ENCODE measurements at regions not wholly inside any gene's neighbourhood (a gene's known extent, or its start where the extent isn't known, plus 50 kb on each side); places are given as distances from the start of the nearest gene placed in this dataset.

DNA sequence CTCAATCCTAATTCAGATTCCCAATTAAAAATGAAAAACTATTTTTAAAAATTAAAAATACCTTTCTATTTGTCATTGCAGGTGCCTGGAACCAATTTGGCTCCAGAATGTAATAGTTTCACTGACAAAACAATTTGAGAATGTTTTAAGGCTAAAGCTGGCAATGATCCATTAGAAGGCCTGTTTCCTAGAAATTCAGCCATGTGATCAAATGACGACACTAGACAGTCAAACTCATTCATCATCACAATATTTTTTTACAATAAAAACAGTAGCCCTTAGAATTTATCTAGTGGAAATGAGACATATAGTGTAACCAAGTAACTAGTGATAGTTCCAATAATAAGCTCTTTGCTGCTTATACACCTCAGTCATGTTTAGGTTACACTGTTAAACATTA is 75.4 kb upstream of the MAP3K1 start:
- in situ Hi-C loops (cut with MboI; ENCODE audit: low sequenced_read_pairs, unreplicated experiment), result no loop called here
- no peak for DNase-seq (ENCODE audit: low spot score)
- TF ChIP-seq, protein P1, sequence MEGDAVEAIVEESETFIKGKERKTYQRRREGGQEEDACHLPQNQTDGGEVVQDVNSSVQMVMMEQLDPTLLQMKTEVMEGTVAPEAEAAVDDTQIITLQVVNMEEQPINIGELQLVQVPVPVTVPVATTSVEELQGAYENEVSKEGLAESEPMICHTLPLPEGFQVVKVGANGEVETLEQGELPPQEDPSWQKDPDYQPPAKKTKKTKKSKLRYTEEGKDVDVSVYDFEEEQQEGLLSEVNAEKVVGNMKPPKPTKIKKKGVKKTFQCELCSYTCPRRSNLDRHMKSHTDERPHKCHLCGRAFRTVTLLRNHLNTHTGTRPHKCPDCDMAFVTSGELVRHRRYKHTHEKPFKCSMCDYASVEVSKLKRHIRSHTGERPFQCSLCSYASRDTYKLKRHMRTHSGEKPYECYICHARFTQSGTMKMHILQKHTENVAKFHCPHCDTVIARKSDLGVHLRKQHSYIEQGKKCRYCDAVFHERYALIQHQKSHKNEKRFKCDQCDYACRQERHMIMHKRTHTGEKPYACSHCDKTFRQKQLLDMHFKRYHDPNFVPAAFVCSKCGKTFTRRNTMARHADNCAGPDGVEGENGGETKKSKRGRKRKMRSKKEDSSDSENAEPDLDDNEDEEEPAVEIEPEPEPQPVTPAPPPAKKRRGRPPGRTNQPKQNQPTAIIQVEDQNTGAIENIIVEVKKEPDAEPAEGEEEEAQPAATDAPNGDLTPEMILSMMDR (IDR thresholded peaks at IDR 0.05; ENCODE audit: borderline replicate concordance, control extremely low read depth, extremely low read depth, insufficient read depth, missing control alignments), result no peak

GRCh38 chr5:56737951-56738606 is 77.3 kb upstream of the MAP3K1 start:
- in situ Hi-C loops (cut with MboI; ENCODE audit: low sequenced_read_pairs, unreplicated experiment), result no loop called here
- no peak for DNase-seq (ENCODE audit: low spot score)

GRCh38 chr5:56737002-56737621 is 78.2 kb upstream of the MAP3K1 start:
- in situ Hi-C loops (cut with MboI; ENCODE audit: low sequenced_read_pairs, unreplicated experiment), result no loop called here
- DNase-seq (ENCODE audit: low spot score), result no peak
- TF ChIP-seq, protein P1 (IDR thresholded peaks at IDR 0.05; ENCODE audit: borderline replicate concordance, control extremely low read depth, extremely low read depth, insufficient read depth, missing control alignments), result no peak

More at GRCh38 chr5:56737951-56738606, 77.3 kb upstream of the MAP3K1 start:
- TF ChIP-seq, protein P1 (IDR thresholded peaks at IDR 0.05; ENCODE audit: borderline replicate concordance, control extremely low read depth, extremely low read depth, insufficient read depth, missing control alignments), result no peak

DNA sequence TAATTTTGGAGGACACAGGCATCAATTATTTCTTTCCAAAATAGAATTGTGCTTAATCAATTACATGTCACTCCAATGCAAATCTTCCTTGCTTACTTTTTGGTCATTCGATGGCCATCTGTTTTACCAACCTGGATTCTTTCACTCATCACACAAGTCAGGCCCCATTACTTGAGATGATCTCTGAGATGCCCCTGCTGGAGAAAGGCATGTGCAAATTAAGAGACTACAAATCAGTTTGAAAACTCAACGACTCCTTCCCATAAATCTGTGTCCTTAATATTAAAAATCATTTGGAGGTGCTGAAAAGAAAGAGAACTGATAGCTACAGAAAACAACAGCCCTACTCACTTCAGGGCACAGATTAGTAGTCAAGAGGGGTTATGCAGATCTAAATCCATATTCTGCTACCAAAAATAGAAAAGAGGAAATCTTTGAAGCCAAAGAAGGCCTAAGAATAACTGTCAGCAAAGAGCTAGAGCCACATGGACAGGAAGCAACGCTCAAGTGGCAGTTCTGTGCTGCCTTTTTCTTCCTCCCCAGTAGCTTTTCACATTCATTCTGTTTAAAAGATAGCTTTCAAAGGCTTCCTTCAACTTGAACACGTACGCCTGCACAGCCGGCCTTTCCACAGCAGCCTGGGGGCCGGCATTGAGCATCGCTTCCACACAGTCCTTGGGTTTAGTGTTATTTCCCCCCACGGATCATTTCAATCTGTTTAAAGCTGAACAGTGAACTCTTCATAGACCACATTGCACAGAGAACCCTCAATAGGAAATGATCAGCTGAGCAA is 79.3 kb upstream of the MAP3K1 start:
- TF ChIP-seq, protein P1 (IDR thresholded peaks at IDR 0.05; ENCODE audit: borderline replicate concordance, control extremely low read depth, extremely low read depth, insufficient read depth, missing control alignments), result no peak
- in situ Hi-C loops (cut with MboI; ENCODE audit: low sequenced_read_pairs, unreplicated experiment), result no loop called here
- no peak for DNase-seq (ENCODE audit: low spot score)

- in situ Hi-C loops (cut with MboI; ENCODE audit: low sequenced_read_pairs, unreplicated experiment), result no loop called here
- TF ChIP-seq, protein P1 (IDR thresholded peaks at IDR 0.05; ENCODE audit: borderline replicate concordance, control extremely low read depth, extremely low read depth, insufficient read depth, missing control alignments), result no peak
Observed at GRCh38 chr5:56734091-56734694, 81.2 kb upstream of the MAP3K1 start.

GRCh38 chr5:56733580-56733979 is 81.8 kb upstream of the MAP3K1 start:
- TF ChIP-seq, protein P1 (IDR thresholded peaks at IDR 0.05; ENCODE audit: borderline replicate concordance, control extremely low read depth, extremely low read depth, insufficient read depth, missing control alignments), result no peak
- no peak for DNase-seq (ENCODE audit: low spot score)
- in situ Hi-C loops (cut with MboI; ENCODE audit: low sequenced_read_pairs, unreplicated experiment), result no loop called here

More at GRCh38 chr5:56734091-56734694, 81.2 kb upstream of the MAP3K1 start:
- no peak for DNase-seq (ENCODE audit: low spot score)

Measured in GM13976 (cell line).